WTC11 (cell line): ENCODE measurements at regions not wholly inside any gene's neighbourhood (a gene's known extent, or its start where the extent isn't known, plus 50 kb on each side); places are given as distances from the start of the nearest gene placed in this dataset.

Experiments
- ATAC-seq: fragments of 200-7000 bp; cut with Tn5 transposase; 2 replicates; pipeline ENCODE4 v1.10.0; 2021; ENCODE audit warnings: mild to moderate bottlenecking, moderate library complexity
- CTCF ChIA-PET: fragments of 300-600 bp; sonication (Branson Sonifier 250); formaldehyde crosslinking; loops from one replicate; lab custom pipeline; 2021; ENCODE audit warnings: antibody characterized with exemption; lab: Charles Lee
- POLR2A ChIA-PET: fragments of 350-600 bp; sonication (Branson Sonifier 250); formaldehyde crosslinking; loops from one replicate; lab custom pipeline; 2021; ENCODE audit warnings: antibody characterized with exemption; lab: Charles Lee
- DNase-seq: peaks from one replicate; pipeline ENCODE4 v3.0.0; 2021; ENCODE audit warnings: low spot score
- H3K27ac Mint-ChIP-seq: 2 replicates; pipeline ENCODE4 v1.8.0; 2021; ENCODE audit warnings: mixed read lengths
- H3K27me3 Mint-ChIP-seq: 2 replicates; pipeline ENCODE4 v1.8.0; 2021; ENCODE audit warnings: low read depth, mild to moderate bottlenecking, moderate library complexity, mixed read lengths
- H3K36me3 Mint-ChIP-seq: 2 replicates; pipeline ENCODE4 v1.8.0; 2021; ENCODE audit warnings: mixed read lengths
- H3K4me1 Mint-ChIP-seq: 2 replicates; pipeline ENCODE4 v1.8.0; 2022; ENCODE audit warnings: mixed read lengths
- H3K4me3 Mint-ChIP-seq: 2 replicates; pipeline ENCODE4 v1.8.0; 2021; ENCODE audit warnings: mild to moderate bottlenecking, moderate library complexity, mixed read lengths
- H3K9me3 Mint-ChIP-seq: 2 replicates; pipeline ENCODE4 v1.8.0; 2021; ENCODE audit warnings: mixed read lengths
- CREM ChIP-seq: sonication (generic); formaldehyde crosslinking; IDR thresholded peaks from 2 replicates; pipeline ENCODE4 v1.8.1; 2022; ENCODE audit warnings: mild to moderate bottlenecking, missing genetic modification reagents, moderate library complexity
- ETV6 ChIP-seq: sonication (generic); formaldehyde crosslinking; IDR thresholded peaks from 2 replicates; pipeline ENCODE4 v1.8.1; 2022; ENCODE audit warnings: mild to moderate bottlenecking, missing genetic modification reagents
- FOXP1 ChIP-seq: sonication (generic); formaldehyde crosslinking; IDR thresholded peaks from 2 replicates; pipeline ENCODE4 v1.8.0; 2022; ENCODE audit warnings: missing genetic modification reagents, mild to moderate bottlenecking, moderate library complexity, borderline replicate concordance
- GABPB1 ChIP-seq: sonication (generic); formaldehyde crosslinking; IDR thresholded peaks from 2 replicates; pipeline ENCODE4 v1.8.1; 2023; ENCODE audit warnings: mild to moderate bottlenecking, missing genetic modification reagents
- JAZF1 ChIP-seq: fragments of 250-450 bp; sonication (Bioruptor Pico); IDR thresholded peaks from 2 replicates; pipeline ENCODE4 v1.9.0; 2021; ENCODE audit warnings: moderate library complexity, mild to moderate bottlenecking, inconsistent platforms
- KAT7 ChIP-seq: sonication (generic); formaldehyde crosslinking; IDR thresholded peaks from 2 replicates; pipeline ENCODE4 v1.8.1; 2023; ENCODE audit warnings: missing genetic modification reagents, mild to moderate bottlenecking, borderline replicate concordance
- NR1H2 ChIP-seq: sonication (generic); formaldehyde crosslinking; IDR thresholded peaks from 2 replicates; pipeline ENCODE4 v1.9.0; 2021; ENCODE audit warnings: mild to moderate bottlenecking, moderate library complexity, missing genetic modification reagents
- NR2C2 ChIP-seq: sonication (generic); formaldehyde crosslinking; IDR thresholded peaks from 2 replicates; pipeline ENCODE4 v1.8.0; 2022; ENCODE audit warnings: mild to moderate bottlenecking, missing genetic modification reagents
- SMAD3 ChIP-seq: sonication (generic); formaldehyde crosslinking; IDR thresholded peaks from 2 replicates; pipeline ENCODE4 v1.8.0; 2022; ENCODE audit warnings: missing genetic modification reagents, mild to moderate bottlenecking, borderline replicate concordance
- TCF7 ChIP-seq: sonication (generic); formaldehyde crosslinking; IDR thresholded peaks from 2 replicates; pipeline ENCODE4 v1.8.0; 2022; ENCODE audit warnings: mild to moderate bottlenecking, low read depth, missing genetic modification reagents, moderate library complexity
- TP53 ChIP-seq: sonication (generic); formaldehyde crosslinking; IDR thresholded peaks from 2 replicates; pipeline ENCODE4 v1.8.1; 2023; ENCODE audit warnings: mild to moderate bottlenecking, missing genetic modification reagents
- ZBTB21 ChIP-seq: sonication (generic); formaldehyde crosslinking; IDR thresholded peaks from 2 replicates; pipeline ENCODE4 v1.8.1; 2023; ENCODE audit warnings: mild to moderate bottlenecking, missing genetic modification reagents, borderline replicate concordance
- ZNF138 ChIP-seq: sonication (generic); formaldehyde crosslinking; conservative IDR thresholded peaks from 2 replicates; pipeline ENCODE4 v1.8.1; 2022; ENCODE audit warnings: mild to moderate bottlenecking, moderate library complexity, missing genetic modification reagents
- ZNF219 ChIP-seq: sonication (generic); formaldehyde crosslinking; IDR thresholded peaks from 2 replicates; pipeline ENCODE4 v1.8.0; 2023; ENCODE audit warnings: missing genetic modification reagents, mild to moderate bottlenecking, borderline replicate concordance
- ZNF317 ChIP-seq: sonication (generic); formaldehyde crosslinking; IDR thresholded peaks from 2 replicates; pipeline ENCODE4 v1.8.1; 2023; ENCODE audit warnings: low read depth, mild to moderate bottlenecking, moderate library complexity, missing genetic modification reagents, borderline replicate concordance
- TF ChIP-seq, protein P1 (sequence below): sonication (generic); formaldehyde crosslinking; IDR thresholded peaks from 2 replicates; pipeline ENCODE4 v1.8.1; 2023; ENCODE audit warnings: mild to moderate bottlenecking, missing genetic modification reagents, moderate library complexity
- TF ChIP-seq, protein P2 (sequence below): sonication (generic); formaldehyde crosslinking; conservative IDR thresholded peaks from 2 replicates; pipeline ENCODE4 v1.8.1; 2022; ENCODE audit warnings: mild to moderate bottlenecking, missing genetic modification reagents
- TF ChIP-seq, protein P3 (sequence below): fragments of 250-450 bp; sonication (Bioruptor Pico); IDR thresholded peaks from 2 replicates; pipeline ENCODE4 v2.1.2; 2022; ENCODE audit warnings: mild to moderate bottlenecking, moderate library complexity
- TF ChIP-seq, protein P4 (sequence below): sonication (generic); formaldehyde crosslinking; IDR thresholded peaks from 2 replicates; pipeline ENCODE4 v1.8.0; 2022; ENCODE audit warnings: missing genetic modification reagents
- TF ChIP-seq, protein P5 (sequence below): fragments of 250-450 bp; sonication (Bioruptor Pico); IDR thresholded peaks from 2 replicates; pipeline ENCODE4 v1.9.0; 2021; ENCODE audit warnings: mild to moderate bottlenecking, borderline replicate concordance

DNA sequence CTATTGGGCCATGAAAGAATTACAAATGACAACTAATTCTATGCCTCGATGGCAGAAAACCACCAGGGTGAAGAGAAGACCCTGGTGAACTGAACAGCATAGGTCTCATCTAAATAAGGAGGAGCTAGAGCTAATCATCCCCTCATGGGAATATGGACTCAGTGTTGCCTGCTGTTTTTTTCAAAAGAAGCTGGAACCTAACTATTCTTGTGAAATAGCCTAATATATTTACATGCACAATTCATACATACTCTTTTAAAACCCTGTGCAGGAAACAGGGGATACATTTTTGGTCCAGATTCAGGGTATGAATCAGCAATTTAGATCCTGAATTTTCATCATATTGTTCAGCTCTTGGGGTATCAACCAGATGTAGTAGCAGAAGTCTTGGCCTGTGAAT lies 560.6 kb downstream of the TOX3 start:
- H3K4me3 Mint-ChIP-seq, result no peak overlapping the region
- H3K4me1 Mint-ChIP-seq, result peaks cover 2% of the 10 kb centered on the region; the same call in 1 of the 2 replicates
- 0 out of 2 replicates have a peak, but pooled peaks cover 2% of the 10 kb centered on the region for H3K27me3 Mint-ChIP-seq
- no peak for DNase-seq
- no peaks in the 10 kb centered on the region for H3K36me3 Mint-ChIP-seq
- no peak overlapping the region for H3K27ac Mint-ChIP-seq
- H3K9me3 Mint-ChIP-seq, result peaks cover 22% of the 10 kb centered on the region
- ChIA-PET CTCF (interaction anchor here (1.5 kb wide), 1 partner anchor 168 kb away, joined by 6 read pairs; no protein-coding TSS in a partner anchor), POLR2A (no interaction called here)
- TF ChIP-seq ETV6 (CRISPR knock-in tag), result no peak
- no peak for TF ChIP-seq JAZF1 (CRISPR knock-in tag)
- TF ChIP-seq, protein P1, sequence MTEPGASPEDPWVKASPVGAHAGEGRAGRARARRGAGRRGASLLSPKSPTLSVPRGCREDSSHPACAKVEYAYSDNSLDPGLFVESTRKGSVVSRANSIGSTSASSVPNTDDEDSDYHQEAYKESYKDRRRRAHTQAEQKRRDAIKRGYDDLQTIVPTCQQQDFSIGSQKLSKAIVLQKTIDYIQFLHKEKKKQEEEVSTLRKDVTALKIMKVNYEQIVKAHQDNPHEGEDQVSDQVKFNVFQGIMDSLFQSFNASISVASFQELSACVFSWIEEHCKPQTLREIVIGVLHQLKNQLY (CRISPR knock-in tag), result no peak
- TF ChIP-seq TP53, result no peak
- no peak for TF ChIP-seq ZNF317 (CRISPR knock-in tag)
- TF ChIP-seq GABPB1 (CRISPR knock-in tag), result no peak
- TF ChIP-seq ZBTB21 (CRISPR knock-in tag), result no peak
- TF ChIP-seq, protein P2, sequence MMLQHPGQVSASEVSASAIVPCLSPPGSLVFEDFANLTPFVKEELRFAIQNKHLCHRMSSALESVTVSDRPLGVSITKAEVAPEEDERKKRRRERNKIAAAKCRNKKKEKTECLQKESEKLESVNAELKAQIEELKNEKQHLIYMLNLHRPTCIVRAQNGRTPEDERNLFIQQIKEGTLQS (CRISPR knock-in tag), result no peak
- no peak for ATAC-seq

DNA sequence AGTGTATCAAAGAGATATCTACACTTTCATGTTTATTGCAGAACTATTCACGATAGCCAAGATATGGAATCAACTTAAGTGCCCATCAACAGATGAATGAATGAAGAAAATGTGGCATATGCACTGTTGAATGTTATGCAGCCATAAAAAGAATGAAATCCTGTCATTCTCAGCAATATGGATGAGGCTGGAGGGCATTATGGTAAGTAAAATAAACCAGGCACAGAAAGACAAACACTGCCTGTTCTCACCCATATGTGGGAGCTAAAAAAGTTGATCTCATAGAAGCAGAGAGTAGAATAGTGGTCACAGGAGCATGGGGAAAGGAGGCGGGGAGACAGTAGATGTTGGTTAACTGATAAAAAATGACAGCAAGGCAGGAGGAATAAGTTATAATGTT lies 561.8 kb downstream of the TOX3 start:
- Mint-ChIP-seq H3K4me3 (no peak overlapping the region), H3K27ac (no peak overlapping the region), H3K4me1 (peaks cover 2% of the 10 kb centered on the region; the same call in 1 of the 2 replicates), H3K27me3 (0 out of 2 replicates have a peak, but pooled peaks cover 2% of the 10 kb centered on the region), H3K36me3 (no peaks in the 10 kb centered on the region), H3K9me3 (peaks cover 14% of the 10 kb centered on the region)
- no peak for ATAC-seq
- TF ChIP-seq SMAD3, result no peak
- no peak for TF ChIP-seq KAT7
- no peak for TF ChIP-seq TCF7 (CRISPR knock-in tag)
- no peak for TF ChIP-seq ZNF138 (CRISPR knock-in tag)
- no peak for TF ChIP-seq ZNF219
- no peak for TF ChIP-seq GABPB1 (CRISPR knock-in tag)
- TF ChIP-seq CREM (CRISPR knock-in tag), result no peak
- no peak for TF ChIP-seq FOXP1
- TF ChIP-seq, protein P3, sequence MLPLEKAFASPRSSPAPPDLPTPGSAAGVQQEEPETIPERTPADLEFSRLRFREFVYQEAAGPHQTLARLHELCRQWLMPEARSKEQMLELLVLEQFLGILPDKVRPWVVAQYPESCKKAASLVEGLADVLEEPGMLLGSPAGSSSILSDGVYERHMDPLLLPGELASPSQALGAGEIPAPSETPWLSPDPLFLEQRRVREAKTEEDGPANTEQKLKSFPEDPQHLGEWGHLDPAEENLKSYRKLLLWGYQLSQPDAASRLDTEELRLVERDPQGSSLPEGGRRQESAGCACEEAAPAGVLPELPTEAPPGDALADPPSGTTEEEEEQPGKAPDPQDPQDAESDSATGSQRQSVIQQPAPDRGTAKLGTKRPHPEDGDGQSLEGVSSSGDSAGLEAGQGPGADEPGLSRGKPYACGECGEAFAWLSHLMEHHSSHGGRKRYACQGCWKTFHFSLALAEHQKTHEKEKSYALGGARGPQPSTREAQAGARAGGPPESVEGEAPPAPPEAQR (CRISPR knock-in tag), result no peak
- no peak for TF ChIP-seq NR1H2 (CRISPR knock-in tag)
- POLR2A ChIA-PET, result no interaction called here
- CTCF ChIA-PET, result interaction anchor here (1.0 to 4.4 kb wide), 2 partner anchors 166 to 1179 kb away, joined by 3 to 59 read pairs; no protein-coding TSS in a partner anchor
- no peak for DNase-seq

DNA sequence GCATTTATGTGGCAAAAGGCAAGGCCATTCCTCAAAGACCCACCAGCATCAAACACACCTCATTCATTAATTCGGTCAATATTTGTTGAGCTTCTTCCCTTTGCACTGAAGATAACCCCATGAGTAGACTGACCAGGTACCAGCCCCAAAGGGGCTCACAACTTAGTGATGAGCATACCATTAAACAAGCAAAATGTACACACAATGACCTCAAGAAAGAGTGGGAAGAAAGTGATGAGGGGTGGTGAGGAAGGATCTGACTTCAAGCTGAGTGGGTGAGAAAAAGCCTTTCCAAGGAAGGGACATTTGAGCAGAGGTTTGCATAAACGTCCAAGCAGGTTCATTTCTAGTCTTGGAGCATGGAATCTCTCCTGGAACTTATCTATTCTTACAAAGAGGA lies 562.5 kb downstream of the TOX3 start:
- no peaks in the 10 kb centered on the region for H3K36me3 Mint-ChIP-seq
- TF ChIP-seq, protein P4, sequence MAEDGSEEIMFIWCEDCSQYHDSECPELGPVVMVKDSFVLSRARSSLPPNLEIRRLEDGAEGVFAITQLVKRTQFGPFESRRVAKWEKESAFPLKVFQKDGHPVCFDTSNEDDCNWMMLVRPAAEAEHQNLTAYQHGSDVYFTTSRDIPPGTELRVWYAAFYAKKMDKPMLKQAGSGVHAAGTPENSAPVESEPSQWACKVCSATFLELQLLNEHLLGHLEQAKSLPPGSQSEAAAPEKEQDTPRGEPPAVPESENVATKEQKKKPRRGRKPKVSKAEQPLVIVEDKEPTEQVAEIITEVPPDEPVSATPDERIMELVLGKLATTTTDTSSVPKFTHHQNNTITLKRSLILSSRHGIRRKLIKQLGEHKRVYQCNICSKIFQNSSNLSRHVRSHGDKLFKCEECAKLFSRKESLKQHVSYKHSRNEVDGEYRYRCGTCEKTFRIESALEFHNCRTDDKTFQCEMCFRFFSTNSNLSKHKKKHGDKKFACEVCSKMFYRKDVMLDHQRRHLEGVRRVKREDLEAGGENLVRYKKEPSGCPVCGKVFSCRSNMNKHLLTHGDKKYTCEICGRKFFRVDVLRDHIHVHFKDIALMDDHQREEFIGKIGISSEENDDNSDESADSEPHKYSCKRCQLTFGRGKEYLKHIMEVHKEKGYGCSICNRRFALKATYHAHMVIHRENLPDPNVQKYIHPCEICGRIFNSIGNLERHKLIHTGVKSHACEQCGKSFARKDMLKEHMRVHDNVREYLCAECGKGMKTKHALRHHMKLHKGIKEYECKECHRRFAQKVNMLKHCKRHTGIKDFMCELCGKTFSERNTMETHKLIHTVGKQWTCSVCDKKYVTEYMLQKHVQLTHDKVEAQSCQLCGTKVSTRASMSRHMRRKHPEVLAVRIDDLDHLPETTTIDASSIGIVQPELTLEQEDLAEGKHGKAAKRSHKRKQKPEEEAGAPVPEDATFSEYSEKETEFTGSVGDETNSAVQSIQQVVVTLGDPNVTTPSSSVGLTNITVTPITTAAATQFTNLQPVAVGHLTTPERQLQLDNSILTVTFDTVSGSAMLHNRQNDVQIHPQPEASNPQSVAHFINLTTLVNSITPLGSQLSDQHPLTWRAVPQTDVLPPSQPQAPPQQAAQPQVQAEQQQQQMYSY (CRISPR knock-in tag), result no peak
- TF ChIP-seq, protein P5, sequence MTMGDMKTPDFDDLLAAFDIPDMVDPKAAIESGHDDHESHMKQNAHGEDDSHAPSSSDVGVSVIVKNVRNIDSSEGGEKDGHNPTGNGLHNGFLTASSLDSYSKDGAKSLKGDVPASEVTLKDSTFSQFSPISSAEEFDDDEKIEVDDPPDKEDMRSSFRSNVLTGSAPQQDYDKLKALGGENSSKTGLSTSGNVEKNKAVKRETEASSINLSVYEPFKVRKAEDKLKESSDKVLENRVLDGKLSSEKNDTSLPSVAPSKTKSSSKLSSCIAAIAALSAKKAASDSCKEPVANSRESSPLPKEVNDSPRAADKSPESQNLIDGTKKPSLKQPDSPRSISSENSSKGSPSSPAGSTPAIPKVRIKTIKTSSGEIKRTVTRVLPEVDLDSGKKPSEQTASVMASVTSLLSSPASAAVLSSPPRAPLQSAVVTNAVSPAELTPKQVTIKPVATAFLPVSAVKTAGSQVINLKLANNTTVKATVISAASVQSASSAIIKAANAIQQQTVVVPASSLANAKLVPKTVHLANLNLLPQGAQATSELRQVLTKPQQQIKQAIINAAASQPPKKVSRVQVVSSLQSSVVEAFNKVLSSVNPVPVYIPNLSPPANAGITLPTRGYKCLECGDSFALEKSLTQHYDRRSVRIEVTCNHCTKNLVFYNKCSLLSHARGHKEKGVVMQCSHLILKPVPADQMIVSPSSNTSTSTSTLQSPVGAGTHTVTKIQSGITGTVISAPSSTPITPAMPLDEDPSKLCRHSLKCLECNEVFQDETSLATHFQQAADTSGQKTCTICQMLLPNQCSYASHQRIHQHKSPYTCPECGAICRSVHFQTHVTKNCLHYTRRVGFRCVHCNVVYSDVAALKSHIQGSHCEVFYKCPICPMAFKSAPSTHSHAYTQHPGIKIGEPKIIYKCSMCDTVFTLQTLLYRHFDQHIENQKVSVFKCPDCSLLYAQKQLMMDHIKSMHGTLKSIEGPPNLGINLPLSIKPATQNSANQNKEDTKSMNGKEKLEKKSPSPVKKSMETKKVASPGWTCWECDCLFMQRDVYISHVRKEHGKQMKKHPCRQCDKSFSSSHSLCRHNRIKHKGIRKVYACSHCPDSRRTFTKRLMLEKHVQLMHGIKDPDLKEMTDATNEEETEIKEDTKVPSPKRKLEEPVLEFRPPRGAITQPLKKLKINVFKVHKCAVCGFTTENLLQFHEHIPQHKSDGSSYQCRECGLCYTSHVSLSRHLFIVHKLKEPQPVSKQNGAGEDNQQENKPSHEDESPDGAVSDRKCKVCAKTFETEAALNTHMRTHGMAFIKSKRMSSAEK (CRISPR knock-in tag), result no peak
- TF ChIP-seq NR2C2 (CRISPR knock-in tag), result no peak
- ATAC-seq (no peak), DNase-seq (no peak)
- H3K27me3 Mint-ChIP-seq, result 0 out of 2 replicates have a peak, but pooled peaks cover 2% of the 10 kb centered on the region
- H3K9me3 Mint-ChIP-seq, result peaks cover 14% of the 10 kb centered on the region
- peaks cover 2% of the 10 kb centered on the region; the same call in 1 of the 2 replicates for H3K4me1 Mint-ChIP-seq
- no peak overlapping the region for H3K4me3 Mint-ChIP-seq
- no peak overlapping the region for H3K27ac Mint-ChIP-seq
- POLR2A ChIA-PET, result no interaction called here
- CTCF ChIA-PET, result interaction anchor here (1.0 to 4.4 kb wide), 2 partner anchors 165 to 1178 kb away, joined by 3 to 59 read pairs; no protein-coding TSS in a partner anchor
